Lower lobe of right lung (tissue), 2 donors: ENCODE measurements at regions not wholly inside any gene's neighbourhood (a gene's known extent, or its start where the extent isn't known, plus 50 kb on each side); places are given as distances from the start of the nearest gene placed in this dataset.
A peak's percentile ranks its signal among the peaks of the same experiment; 100 is the strongest.

Experiments used
- ATAC-seq, 2 donors: fragments of 200-7000 bp; cut with Tn5 transposase; one replicate each; pipeline ENCODE4 v1.9.1; 2020 to 2022; ENCODE audit warnings: mild to moderate bottlenecking in 2 of 2, moderate library complexity in 2 of 2
- DNase-seq: peaks from one replicate; pipeline ENCODE4 v3.0.0-alpha.2; 2020
- H3K27ac ChIP-seq: fragments of 200-600 bp; one replicate; pipeline ENCODE4 v1.8.0; 2022
- H3K27me3 ChIP-seq: fragments of 200-600 bp; one replicate; pipeline ENCODE4 v1.8.0; 2022; ENCODE audit warnings: low read depth
- H3K36me3 ChIP-seq: fragments of 200-600 bp; one replicate; pipeline ENCODE4 v1.8.0; 2022; ENCODE audit warnings: mild to moderate bottlenecking
- H3K4me1 ChIP-seq: fragments of 200-600 bp; one replicate; pipeline ENCODE4 v1.8.0; 2022
- H3K4me3 ChIP-seq: fragments of 200-600 bp; one replicate; pipeline ENCODE4 v1.8.0; 2022; ENCODE audit warnings: mild to moderate bottlenecking
- H3K9me3 ChIP-seq: fragments of 200-600 bp; one replicate; pipeline ENCODE4 v1.8.0; 2022
- CTCF ChIP-seq: fragments of 200-600 bp; IDR thresholded peaks from one replicate; pipeline ENCODE4 v1.8.0; 2022; ENCODE audit warnings: antibody characterized with exemption, mild to moderate bottlenecking
- intact Hi-C: fragments of 100-400 bp; cut with DNase I; formaldehyde crosslinking; loops from one replicate; pipeline ENCODE4 v1.11.0; 2022
- donor health status: DM: no; HTN: yes; CAD: no; lungs with severe emphysema.

- no peaks in the 10 kb centered on the region for H3K4me1 ChIP-seq
- DNase-seq (no peak), ATAC-seq (no peak)
- no peaks in the 10 kb centered on the region for H3K9me3 ChIP-seq
- H3K27ac ChIP-seq, result no peak overlapping the region
- H3K4me3 ChIP-seq, result no peak overlapping the region
- TF ChIP-seq CTCF, result no peak
- no peaks in the 10 kb centered on the region for H3K36me3 ChIP-seq
- intact Hi-C loops, result no loop called here
- H3K27me3 ChIP-seq, result no peaks in the 10 kb centered on the region
Observed at GRCh38 chr3:94246171-94246570, 183.3 kb downstream of the NSUN3 start.

- Histone ChIP-seq H3K27me3 (no peaks in the 10 kb centered on the region), H3K27ac (no peak overlapping the region), H3K4me1 (no peaks in the 10 kb centered on the region), H3K36me3 (no peaks in the 10 kb centered on the region), H3K9me3 (no peaks in the 10 kb centered on the region), H3K4me3 (no peak overlapping the region)
- no peak for ATAC-seq
- intact Hi-C loops, result no loop called here
- TF ChIP-seq CTCF, result no peak
- no peak for DNase-seq
Observed at GRCh38 chr3:94248042-94248441, 185.2 kb downstream of the NSUN3 start.

GRCh38 chr3:94249491-94250079, 186.7 kb downstream of the NSUN3 start:
- Histone ChIP-seq H3K4me3 (no peak overlapping the region), H3K27ac (no peak overlapping the region), H3K27me3 (no peaks in the 10 kb centered on the region), H3K4me1 (no peaks in the 10 kb centered on the region), H3K36me3 (no peaks in the 10 kb centered on the region), H3K9me3 (no peaks in the 10 kb centered on the region)
- peak; percentile 57 for DNase-seq
- intact Hi-C loops, result no loop called here
- ATAC-seq, result peak; percentile 67 to 81
- TF ChIP-seq CTCF, result peak; percentile 80

- no peak for TF ChIP-seq CTCF
Observed at GRCh38 chr3:94251566-94251965, 188.7 kb downstream of the NSUN3 start.

GRCh38 chr3:94252316-94252715, 189.5 kb downstream of the NSUN3 start:
- Histone ChIP-seq H3K9me3 (no peaks in the 10 kb centered on the region), H3K4me3 (no peak overlapping the region), H3K27ac (no peak overlapping the region), H3K27me3 (no peaks in the 10 kb centered on the region), H3K4me1 (no peaks in the 10 kb centered on the region), H3K36me3 (no peaks in the 10 kb centered on the region)
- intact Hi-C loops, result no loop called here
- no peak for ATAC-seq
- no peak for DNase-seq
- no peak for TF ChIP-seq CTCF

More at GRCh38 chr3:94251566-94251965, 188.7 kb downstream of the NSUN3 start:
- DNase-seq, result no peak
- no peak for ATAC-seq
- Histone ChIP-seq H3K27ac (no peak overlapping the region), H3K4me3 (no peak overlapping the region), H3K36me3 (no peaks in the 10 kb centered on the region), H3K4me1 (no peaks in the 10 kb centered on the region), H3K27me3 (no peaks in the 10 kb centered on the region), H3K9me3 (no peaks in the 10 kb centered on the region)
- intact Hi-C loops, result no loop called here
